ENCODE measurements at regions not wholly inside any gene's neighbourhood (a gene's known extent, or its start where the extent isn't known, plus 50 kb on each side); places are given as distances from the start of the nearest gene placed in this dataset.

- DNase-seq, result no peak
Measured at GRCh38 chrX:45722471-45722870, 521.8 kb upstream of the DIPK2B start.

GRCh38 chrX:45719751-45720501 is 519.2 kb upstream of the DIPK2B start:
- no peak for DNase-seq

GRCh38 chrX:45718676-45719075 is 518.0 kb upstream of the DIPK2B start:
- DNase-seq, result no peak

GRCh38 chrX:45716750-45717149 is 516.1 kb upstream of the DIPK2B start:
- DNase-seq, result no peak

GRCh38 chrX:45715748-45716147 is 515.1 kb upstream of the DIPK2B start:
- DNase-seq, result no peak

- DNase-seq, result no peak
Measured at GRCh38 chrX:45714866-45715265, 514.2 kb upstream of the DIPK2B start.

GRCh38 chrX:45712067-45712466 is 511.4 kb upstream of the DIPK2B start:
- no peak for DNase-seq

- DNase-seq, result no peak
Measured at GRCh38 chrX:45711231-45711630, 510.6 kb upstream of the DIPK2B start.

GRCh38 chrX:45710081-45710801 is 509.6 kb upstream of the DIPK2B start:
- no peak for DNase-seq

- no peak for DNase-seq
Measured at GRCh38 chrX:45709381-45709780, 508.7 kb upstream of the DIPK2B start.

GRCh38 chrX:45699158-45699557 is 498.5 kb upstream of the DIPK2B start:
- DNase-seq, result no peak

GRCh38 chrX:45697591-45697990 is 496.9 kb upstream of the DIPK2B start:
- DNase-seq, result no peak

- DNase-seq, result no peak
Measured at GRCh38 chrX:45696736-45697135, 496.1 kb upstream of the DIPK2B start.

- DNase-seq, result no peak
Measured at GRCh38 chrX:45689971-45690370, 489.3 kb upstream of the DIPK2B start.

- DNase-seq, result no peak
Measured at GRCh38 chrX:45683914-45684313, 483.2 kb upstream of the DIPK2B start.

- DNase-seq, result no peak
Measured at GRCh38 chrX:45681891-45682290, 481.2 kb upstream of the DIPK2B start.

GRCh38 chrX:45669715-45670340 is 469.2 kb upstream of the DIPK2B start:
- no peak for DNase-seq

- no peak for DNase-seq
Measured at GRCh38 chrX:45668686-45669443, 468.2 kb upstream of the DIPK2B start.

- no peak for DNase-seq
Measured at GRCh38 chrX:45667666-45668065, 467.0 kb upstream of the DIPK2B start.

GRCh38 chrX:45664727-45665290 is 464.1 kb upstream of the DIPK2B start:
- no peak for DNase-seq

GRCh38 chrX:45660477-45660876 is 459.8 kb upstream of the DIPK2B start:
- no peak for DNase-seq

GRCh38 chrX:45633419-45633818 is 432.7 kb upstream of the DIPK2B start:
- no peak for DNase-seq

GRCh38 chrX:45632506-45632905 is 431.8 kb upstream of the DIPK2B start:
- no peak for DNase-seq
